Activated CD8-positive, alpha-beta memory T cell treated with anti-CD3 and anti-CD28 coated beads for 48 hours (primary cell): ENCODE measurements at regions not wholly inside any gene's neighbourhood (a gene's known extent, or its start where the extent isn't known, plus 50 kb on each side); places are given as distances from the start of the nearest gene placed in this dataset.
"Not testable (repeated sequence)": the region's sequence is repeated elsewhere in the genome, so short reads cannot be mapped to it uniquely, and the experiment has no call there.

Experiments used
- DNase-seq, 3 experiments: peaks; one replicate each; pipeline ENCODE4 v3.0.0-alpha.2; 2020; ENCODE audit warnings: low read depth in 2 of 3, low spot score in 2 of 3

DNA sequence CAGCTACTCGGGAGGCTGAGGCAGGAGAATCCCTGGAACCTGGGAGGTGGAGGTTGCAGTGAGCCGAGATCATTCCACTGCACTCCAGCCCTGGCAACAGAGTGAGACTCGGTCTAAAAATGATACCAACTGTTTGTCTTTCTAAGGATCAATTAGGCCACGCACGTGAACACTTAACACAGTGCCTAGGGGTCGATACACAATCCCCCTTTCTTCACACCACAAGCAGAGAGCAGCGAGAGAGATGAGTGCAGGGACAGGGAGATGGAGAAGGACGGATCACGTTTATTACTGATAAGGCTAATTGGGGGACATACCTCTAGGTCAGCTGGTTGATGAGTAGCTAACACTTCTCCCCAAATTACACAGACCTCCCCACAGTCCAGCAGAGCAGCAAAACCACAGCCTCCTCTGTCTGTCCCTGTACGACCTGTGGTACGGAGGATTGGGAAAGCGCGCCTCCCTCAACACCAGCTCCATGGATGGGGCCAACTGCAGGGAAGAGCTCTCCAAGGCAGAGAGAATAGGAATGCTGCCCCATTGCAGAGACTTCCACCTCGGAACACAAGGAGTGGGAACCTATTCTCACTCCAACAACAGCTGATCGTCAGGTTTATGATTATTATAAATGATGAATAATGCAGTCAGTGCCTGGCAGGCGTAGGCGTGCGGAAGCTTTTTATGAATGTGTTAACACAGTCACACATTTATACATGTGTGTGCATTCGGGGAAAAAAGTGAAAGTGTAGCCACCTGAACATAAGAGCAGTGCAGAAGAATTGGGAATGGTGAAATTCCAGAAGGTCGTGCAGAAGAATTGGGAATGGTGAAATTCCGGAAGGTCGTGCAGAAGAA lies 155.1 kb downstream of the C16orf95 start:
- DNase-seq, result no peak

- not testable (repeated sequence) for DNase-seq
Observed at GRCh38 chr16:87162799-87163198, 154.4 kb downstream of the C16orf95 start.

- DNase-seq, result no peak
Observed at GRCh38 chr16:87163637-87164036, 153.6 kb downstream of the C16orf95 start.

DNA sequence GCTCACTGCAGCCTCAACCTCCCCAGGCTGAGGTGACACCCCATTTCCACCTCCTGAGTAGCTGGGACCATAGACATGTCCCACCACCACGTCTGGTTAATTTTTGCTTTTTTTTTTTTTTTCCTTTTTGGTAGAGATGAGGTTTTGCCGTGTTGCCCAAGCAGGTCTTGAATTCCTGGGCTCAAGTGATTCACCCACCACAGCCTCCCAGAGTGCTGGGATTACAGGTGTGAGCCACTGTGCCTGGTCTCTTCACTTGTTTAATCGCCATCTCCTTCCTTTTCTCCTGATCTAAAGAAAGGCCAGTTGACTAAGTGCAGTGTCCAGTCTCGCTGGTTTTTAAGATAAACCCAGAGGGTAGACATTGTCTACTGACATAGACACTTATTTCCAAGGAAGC lies 152.0 kb downstream of the C16orf95 start:
- no peak for DNase-seq

DNA sequence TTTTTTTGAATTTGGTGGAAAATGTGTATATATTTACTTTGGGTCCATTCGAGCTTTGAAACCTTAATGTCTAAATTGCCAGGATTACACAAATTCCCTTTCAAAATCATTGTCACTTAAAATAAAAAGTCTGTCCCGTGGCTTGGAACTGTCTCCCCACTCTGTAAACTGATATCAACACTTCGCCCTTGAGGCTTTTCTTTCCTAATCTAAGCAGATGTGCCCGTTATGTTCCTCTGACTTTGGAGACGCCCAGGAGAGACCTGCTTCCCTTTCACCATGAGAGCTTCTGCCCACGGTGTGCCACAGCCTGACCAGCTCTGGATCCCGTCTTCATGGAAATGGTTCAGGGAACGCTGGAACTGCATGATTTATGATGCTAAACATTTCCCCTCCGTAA lies 151.3 kb downstream of the C16orf95 start:
- no peak for DNase-seq

DNA sequence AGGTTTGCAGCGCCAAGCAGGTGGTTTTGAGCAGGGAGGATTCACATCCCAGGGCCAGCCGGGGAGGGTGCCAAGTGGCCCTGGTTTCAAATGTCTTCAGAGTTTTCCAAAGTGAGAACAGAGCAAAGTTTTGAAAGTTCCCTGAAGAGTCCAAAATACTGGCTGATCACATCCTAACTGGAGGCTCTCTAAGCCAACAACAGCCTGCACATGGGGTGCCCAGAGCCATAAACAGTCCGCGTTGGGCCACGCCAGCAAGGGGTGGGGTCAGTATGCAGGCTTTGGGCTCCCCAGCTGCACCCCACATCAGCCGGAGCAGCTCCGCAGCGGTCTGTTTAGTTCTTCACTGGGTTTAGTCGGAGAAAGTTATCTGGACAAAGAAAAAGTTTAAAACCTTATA lies 150.9 kb downstream of the C16orf95 start:
- no peak for DNase-seq

- DNase-seq, result no peak
Observed at GRCh38 chr16:87166934-87167333, 150.3 kb downstream of the C16orf95 start.

GRCh38 chr16:87169509-87169995 lies 147.6 kb downstream of the C16orf95 start:
- DNase-seq, result no peak

GRCh38 chr16:87170310-87170709 lies 146.9 kb downstream of the C16orf95 start:
- DNase-seq, result no peak

- no peak for DNase-seq
Observed at GRCh38 chr16:87171723-87172122, 145.5 kb downstream of the C16orf95 start.

DNA sequence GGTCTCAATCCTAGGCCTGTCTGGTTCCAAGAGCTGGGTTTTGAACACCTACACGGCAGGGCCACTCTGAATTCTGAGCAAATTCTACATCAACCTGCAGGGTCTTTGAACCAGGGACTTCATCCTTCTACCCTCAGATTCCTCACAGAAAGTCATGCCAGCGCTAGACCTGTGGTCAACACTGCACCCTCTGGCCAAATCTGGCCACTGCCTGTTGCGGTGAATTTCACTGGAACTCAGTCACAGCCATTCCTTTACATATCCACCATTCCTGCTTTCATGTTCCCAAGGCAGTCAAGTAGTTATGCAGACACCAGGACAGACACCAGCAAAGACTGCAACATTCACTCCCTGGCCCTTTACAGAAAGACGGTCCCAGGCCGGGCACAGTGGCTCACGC lies 144.6 kb downstream of the C16orf95 start:
- no peak for DNase-seq

GRCh38 chr16:87173294-87173893 lies 143.8 kb downstream of the C16orf95 start:
- DNase-seq, result no peak

DNA sequence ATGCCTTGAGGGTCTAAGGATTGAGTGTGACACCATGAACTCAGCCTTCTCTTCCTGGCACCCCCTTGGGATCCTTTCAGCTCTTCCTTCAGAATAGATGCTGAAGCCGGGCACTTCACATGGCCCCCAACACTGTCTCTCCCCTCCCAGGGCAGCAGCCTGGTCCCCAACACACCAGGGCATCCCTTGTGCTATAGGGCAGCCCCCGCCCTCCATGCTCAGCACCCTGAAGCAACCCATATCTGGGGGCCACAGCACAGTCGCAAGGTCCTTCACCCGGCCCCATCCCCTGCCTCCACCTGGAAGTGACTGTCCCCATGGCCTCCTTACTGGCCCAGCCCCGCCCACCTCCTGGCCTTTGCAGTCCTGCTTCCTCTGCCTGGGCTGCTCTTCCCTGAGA lies 143.1 kb downstream of the C16orf95 start:
- no peak for DNase-seq

DNA sequence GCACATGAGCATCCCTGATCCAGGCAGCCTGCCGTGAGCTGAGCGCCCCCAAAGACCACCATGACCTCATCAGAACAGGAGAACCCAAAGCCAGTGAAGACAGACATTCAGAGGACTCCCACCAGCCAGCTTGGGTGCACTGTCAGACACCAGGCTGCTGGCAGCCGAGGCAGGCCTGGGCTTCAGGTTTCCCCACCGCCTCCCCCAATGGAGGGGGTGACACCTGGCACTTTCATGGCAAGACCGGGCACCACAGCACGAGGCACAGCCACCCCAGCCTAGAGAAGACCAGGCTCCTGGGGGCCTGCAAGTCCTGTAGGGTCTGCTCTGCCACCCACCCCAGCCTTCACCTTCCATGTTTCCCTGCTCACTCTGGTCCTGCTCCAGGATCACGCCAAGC lies 140.5 kb downstream of the C16orf95 start:
- DNase-seq, result no peak

DNA sequence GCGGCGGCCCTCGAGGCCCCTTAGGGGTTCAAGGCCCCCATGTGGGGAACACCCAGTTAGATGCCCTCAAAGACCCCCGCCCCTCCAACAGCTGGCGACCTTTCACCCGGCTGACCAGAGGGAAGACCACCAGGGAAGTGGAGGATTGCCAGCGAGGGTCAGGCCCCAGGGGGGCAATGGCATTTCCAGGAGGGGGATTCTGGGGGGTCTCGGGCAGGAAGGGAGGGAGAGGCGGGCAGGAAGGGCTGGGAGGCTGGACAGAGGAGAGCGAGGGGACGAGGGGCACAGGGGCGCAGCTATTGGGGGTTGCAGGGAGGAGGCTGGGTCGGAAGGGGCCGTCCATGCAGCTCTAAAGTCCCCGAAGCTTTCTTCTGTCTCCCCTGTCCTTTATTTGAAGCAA lies 139.5 kb downstream of the C16orf95 start:
- no peak for DNase-seq

GRCh38 chr16:87178177-87178863 lies 138.9 kb downstream of the C16orf95 start:
- no peak for DNase-seq

DNA sequence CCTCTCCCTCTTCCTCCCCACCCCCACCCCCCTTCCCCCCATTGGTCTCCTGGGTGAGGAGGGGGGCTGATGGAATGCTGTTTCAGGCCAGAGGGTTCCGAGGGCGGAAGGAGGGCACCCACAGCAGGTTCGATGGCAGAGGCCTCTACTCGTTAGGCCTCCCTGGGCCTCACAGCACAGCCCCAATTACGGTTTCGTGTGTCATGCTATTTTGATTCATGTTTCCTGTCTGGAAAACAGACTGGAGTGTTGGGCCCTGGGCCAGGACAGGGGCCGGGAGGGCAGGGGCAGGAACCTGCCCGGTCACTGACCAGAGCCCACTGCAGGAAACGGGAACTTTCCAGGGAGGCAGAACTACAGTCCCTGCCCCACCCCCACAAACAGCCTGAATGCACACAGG lies 138.2 kb downstream of the C16orf95 start:
- no peak for DNase-seq

DNA sequence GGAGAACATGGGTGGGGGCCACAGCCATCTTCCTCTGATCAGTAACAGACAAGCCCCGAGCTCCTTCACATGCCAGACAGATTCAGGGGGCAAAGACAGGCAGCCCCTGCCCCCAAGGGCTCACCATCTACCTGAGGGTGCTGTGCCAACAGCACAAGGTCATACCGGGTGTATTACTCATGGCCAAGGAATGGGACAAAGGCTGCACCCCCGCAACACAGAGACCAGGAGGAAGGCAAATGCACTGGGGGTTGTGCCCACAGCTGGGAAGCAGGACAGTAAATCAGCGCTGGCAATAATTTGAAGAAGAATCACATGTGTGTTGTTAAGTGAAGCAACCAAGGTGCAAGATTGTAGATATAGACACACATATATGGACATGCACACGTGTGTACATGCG lies 137.1 kb downstream of the C16orf95 start:
- no peak for DNase-seq

DNA sequence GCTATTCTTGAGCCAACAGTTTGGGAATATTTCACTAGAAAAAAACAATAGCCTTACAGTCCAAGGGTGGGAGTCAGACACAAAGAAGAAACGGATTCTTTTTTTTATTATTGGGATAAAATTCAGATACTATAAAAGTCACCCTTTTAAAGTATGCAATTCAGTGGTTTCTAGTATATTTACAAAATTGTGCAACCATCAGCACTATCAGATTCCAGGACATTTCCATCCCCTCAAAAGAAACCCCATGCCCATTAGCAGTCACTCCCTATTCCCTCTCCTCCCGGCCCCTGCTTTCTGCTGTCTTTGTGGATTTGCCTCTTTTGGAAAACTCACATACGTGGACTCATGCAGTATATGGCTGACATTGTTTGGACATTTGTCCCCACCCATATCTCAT lies 134.4 kb downstream of the C16orf95 start:
- no peak for DNase-seq

DNA sequence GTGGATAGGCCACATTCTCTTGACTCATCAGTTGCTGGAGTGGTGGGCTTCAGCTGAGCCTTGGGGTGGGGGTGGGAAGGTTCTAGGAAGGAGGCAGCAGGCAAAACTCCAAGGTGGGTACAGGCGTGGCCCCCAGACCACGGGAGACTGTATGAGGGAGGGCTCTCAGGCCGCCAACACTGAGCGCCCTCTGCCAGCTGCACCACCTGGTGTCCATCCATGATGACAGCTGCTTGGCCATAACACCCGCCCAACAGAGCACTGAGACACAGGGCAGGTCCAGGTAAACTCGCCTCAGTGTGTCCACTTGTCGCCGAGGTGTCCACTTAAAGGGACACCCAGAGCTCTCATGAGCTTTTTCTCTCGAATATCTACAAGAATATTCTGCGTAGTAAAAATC lies 133.5 kb downstream of the C16orf95 start:
- no peak for DNase-seq

DNA sequence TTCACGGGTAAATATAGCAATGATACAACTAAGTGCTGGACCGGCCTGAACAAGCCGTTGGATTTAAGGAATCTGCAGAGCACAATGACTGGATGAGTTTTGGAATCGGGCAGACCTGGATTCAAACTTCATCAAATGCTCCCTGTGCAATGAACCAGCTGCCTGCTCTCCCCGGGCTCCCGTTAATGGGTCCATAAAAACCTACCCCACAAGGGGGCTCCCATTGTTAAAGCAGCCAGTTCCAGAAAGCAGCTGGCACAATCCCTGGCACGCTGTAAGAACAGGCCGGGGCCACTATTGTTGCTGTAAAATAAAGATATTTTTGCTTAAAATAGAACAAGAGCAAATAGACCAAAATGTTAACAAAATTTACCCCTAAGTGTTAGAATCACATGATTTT lies 131.9 kb downstream of the C16orf95 start:
- no peak for DNase-seq

DNA sequence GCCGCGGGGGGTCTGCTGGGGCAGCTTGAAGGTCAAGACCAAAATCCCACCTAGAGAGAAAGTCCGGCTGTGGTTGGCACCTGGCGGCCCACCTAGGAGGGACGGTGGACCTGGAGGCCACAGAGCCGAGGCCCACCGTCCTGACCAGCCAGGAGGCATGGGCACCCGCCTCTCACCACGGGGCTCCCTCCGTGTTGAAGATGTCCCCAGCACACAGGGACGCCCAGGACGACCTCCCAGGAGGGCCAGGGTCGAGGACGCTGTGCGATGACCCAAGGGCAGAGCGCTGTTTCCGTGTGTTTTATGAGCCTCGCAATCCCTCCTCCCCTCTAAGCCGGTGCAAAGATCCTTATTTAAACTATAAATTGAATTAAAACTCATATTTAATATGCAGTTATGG lies 131.2 kb downstream of the C16orf95 start:
- no peak for DNase-seq
